Osteoblast (primary cell): ENCODE measurements at regions not wholly inside any gene's neighbourhood (a gene's known extent, or its start where the extent isn't known, plus 50 kb on each side); places are given as distances from the start of the nearest gene placed in this dataset.

Experiments
- DNase-seq: peaks from one replicate; pipeline ENCODE4 v3.0.0; 2011; ENCODE audit warnings: low spot score, mixed read lengths; ENCODE audit not compliant: insufficient read length; ENCODE audit errors: missing footprints
- H2AFZ ChIP-seq: 2 replicates; pipeline ENCODE4 v1.6.0; 2011; ENCODE audit warnings: mild to moderate bottlenecking, low read length
- H3K27ac ChIP-seq: 2 replicates; pipeline ENCODE4 v1.5.1; 2011; ENCODE audit warnings: mild to moderate bottlenecking, low read depth, low read length, moderate library complexity
- H3K27me3 ChIP-seq: 2 replicates; pipeline ENCODE4 v1.6.0; 2012; ENCODE audit warnings: mild to moderate bottlenecking, control low read depth, inconsistent platforms, low read length, moderate library complexity; ENCODE audit not compliant: insufficient read depth
- H3K36me3 ChIP-seq: 2 replicates; pipeline ENCODE4 v1.5.1; 2011; ENCODE audit warnings: mild to moderate bottlenecking, low read length, control low read depth, moderate library complexity; ENCODE audit not compliant: insufficient read depth
- H3K4me1 ChIP-seq: 2 replicates; pipeline ENCODE4 v1.5.1; 2011; ENCODE audit warnings: mild to moderate bottlenecking, low read length, control low read depth, moderate library complexity; ENCODE audit not compliant: insufficient read depth
- H3K4me2 ChIP-seq: 2 replicates; pipeline ENCODE4 v1.6.0; 2011; ENCODE audit warnings: mild to moderate bottlenecking, low read length; ENCODE audit not compliant: insufficient read depth
- H3K4me3 ChIP-seq: fragments of 200-600 bp; sonication (generic); 3 replicates; pipeline ENCODE4 v1.5.1; 2012; ENCODE audit warnings: mild to moderate bottlenecking, low read length, inconsistent platforms; ENCODE audit not compliant: insufficient read depth
- H3K79me2 ChIP-seq: 2 replicates; pipeline ENCODE4 v1.6.0; 2012; ENCODE audit warnings: mild to moderate bottlenecking, low read length, control low read depth, inconsistent platforms; ENCODE audit not compliant: insufficient read depth
- H3K9me3 ChIP-seq: 2 replicates; pipeline ENCODE4 v1.5.1; 2011; ENCODE audit warnings: low read depth, low read length, control low read depth
- H4K20me1 ChIP-seq: 2 replicates; pipeline ENCODE4 v1.6.0; 2012; ENCODE audit warnings: mild to moderate bottlenecking, low read length, control low read depth; ENCODE audit not compliant: insufficient read depth
- CTCF ChIP-seq: IDR thresholded peaks from 2 replicates; pipeline ENCODE4 v1.5.1; 2011; ENCODE audit warnings: mild to moderate bottlenecking, low read depth, low read length, moderate library complexity; ENCODE audit errors: extremely low read depth

DNA sequence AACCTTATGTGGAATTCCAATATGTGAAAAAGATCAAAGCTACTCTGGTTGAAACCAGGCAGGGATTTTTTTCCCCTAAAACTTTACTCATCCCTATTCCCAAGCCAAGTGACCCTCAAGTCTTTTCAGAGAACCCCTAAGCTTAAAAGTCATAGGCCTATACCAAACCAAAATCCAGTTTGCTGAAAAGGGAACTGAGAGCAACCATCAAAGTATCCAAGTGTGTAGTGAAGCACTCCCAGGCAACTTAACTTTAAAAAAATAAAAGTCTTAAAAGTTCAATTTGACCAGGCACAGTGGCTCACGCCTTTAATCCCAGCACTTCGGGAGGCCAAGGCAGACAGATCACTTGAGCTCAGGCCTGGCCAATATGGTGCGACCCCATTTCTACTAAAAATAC is 101.2 kb upstream of the DAAM1 start:
- peaks cover 2% of the 10 kb centered on the region for H3K27me3 ChIP-seq
- H3K36me3 ChIP-seq: no peaks in the 10 kb centered on the region
- no peaks in the 10 kb centered on the region for H3K9me3 ChIP-seq
- DNase-seq: no peak
- H3K4me1 ChIP-seq: peaks cover 8% of the 10 kb centered on the region
- no peak overlapping the region for H2AFZ ChIP-seq
- H3K4me2 ChIP-seq: no peak overlapping the region
- no peak overlapping the region for H3K27ac ChIP-seq
- H3K79me2 ChIP-seq: no peaks in the 10 kb centered on the region
- no peaks in the 10 kb centered on the region for H4K20me1 ChIP-seq
- TF ChIP-seq CTCF: no peak
- H3K4me3 ChIP-seq: no peak overlapping the region

DNA sequence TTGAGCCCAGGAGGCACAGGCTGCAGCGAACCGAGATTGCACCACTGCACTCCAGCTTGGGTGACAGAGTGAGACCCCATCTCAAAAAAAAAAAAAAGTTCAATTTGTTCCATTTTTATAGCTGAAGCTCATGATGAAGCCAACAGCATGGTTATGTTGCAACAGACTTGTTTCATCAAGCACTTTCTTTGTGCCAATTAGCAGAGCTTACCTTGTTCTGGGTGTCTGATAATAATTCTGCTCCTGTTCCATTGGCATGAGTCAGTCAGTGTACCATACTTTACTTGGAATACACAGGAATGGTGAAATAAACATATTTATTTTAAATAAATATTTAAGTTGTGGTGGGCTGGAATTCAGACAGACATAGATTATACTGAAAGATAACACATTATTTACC is 100.8 kb upstream of the DAAM1 start:
- H3K27ac ChIP-seq: no peak overlapping the region
- peaks cover 8% of the 10 kb centered on the region for H3K4me1 ChIP-seq
- DNase-seq: no peak
- no peak overlapping the region for H3K4me2 ChIP-seq
- no peaks in the 10 kb centered on the region for H3K36me3 ChIP-seq
- H3K4me3 ChIP-seq: no peak overlapping the region
- peaks cover 7% of the 10 kb centered on the region for H3K27me3 ChIP-seq
- H2AFZ ChIP-seq: no peak overlapping the region
- no peaks in the 10 kb centered on the region for H3K9me3 ChIP-seq
- TF ChIP-seq CTCF: no peak
- no peaks in the 10 kb centered on the region for H3K79me2 ChIP-seq
- no peaks in the 10 kb centered on the region for H4K20me1 ChIP-seq

GRCh38 chr14:59090572-59090971 is 97.9 kb upstream of the DAAM1 start:
- H3K4me3 ChIP-seq: no peak overlapping the region
- H2AFZ ChIP-seq: no peak overlapping the region
- no peaks in the 10 kb centered on the region for H3K36me3 ChIP-seq
- peaks cover 8% of the 10 kb centered on the region for H3K27me3 ChIP-seq
- TF ChIP-seq CTCF: no peak
- H3K4me1 ChIP-seq: peaks cover 8% of the 10 kb centered on the region
- no peaks in the 10 kb centered on the region for H3K9me3 ChIP-seq
- no peak overlapping the region for H3K4me2 ChIP-seq
- H3K27ac ChIP-seq: no peak overlapping the region
- H3K79me2 ChIP-seq: no peaks in the 10 kb centered on the region
- no peaks in the 10 kb centered on the region for H4K20me1 ChIP-seq
- DNase-seq: no peak

- H2AFZ ChIP-seq: no peak overlapping the region
- H3K27me3 ChIP-seq: peaks cover 8% of the 10 kb centered on the region
- no peak overlapping the region for H3K4me3 ChIP-seq
- H3K36me3 ChIP-seq: no peaks in the 10 kb centered on the region
- H3K9me3 ChIP-seq: no peaks in the 10 kb centered on the region
- DNase-seq: no peak
- H3K4me2 ChIP-seq: no peak overlapping the region
- no peak overlapping the region for H3K27ac ChIP-seq
- TF ChIP-seq CTCF: no peak
- H3K4me1 ChIP-seq: peaks cover 3% of the 10 kb centered on the region
- H3K79me2 ChIP-seq: no peaks in the 10 kb centered on the region
- no peaks in the 10 kb centered on the region for H4K20me1 ChIP-seq
These were observed 97.1 kb upstream of the DAAM1 start for GRCh38 chr14:59091404-59091803.
